Large intestine (tissue), 3 donors: ENCODE measurements at regions not wholly inside any gene's neighbourhood (a gene's known extent, or its start where the extent isn't known, plus 50 kb on each side); places are given as distances from the start of the nearest gene placed in this dataset.
"Not testable (repeated sequence)": the region's sequence is repeated elsewhere in the genome, so short reads cannot be mapped to it uniquely, and the experiment has no call there.

Experiments
- DNase-seq, 2 donors: peaks; one replicate each; pipeline versions ENCODE4 v3.0.0 to v3.0.0-alpha.2; 2013
- H3K27ac ChIP-seq: one replicate; pipeline ENCODE4 v1.5.1; 2013; ENCODE audit warnings: low read length
- H3K27me3 ChIP-seq: 2 replicates; pipeline ENCODE4 v1.6.1; 2013; ENCODE audit warnings: low read length; ENCODE audit not compliant: control insufficient read depth, insufficient read depth
- H3K36me3 ChIP-seq: 2 replicates; pipeline ENCODE4 v1.6.1; 2013; ENCODE audit warnings: low read length; ENCODE audit not compliant: control insufficient read depth, insufficient read depth
- H3K4me1 ChIP-seq: one replicate; pipeline ENCODE4 v1.6.1; 2013; ENCODE audit warnings: low read length; ENCODE audit not compliant: control insufficient read depth, insufficient read depth
- H3K4me3 ChIP-seq: one replicate; pipeline ENCODE4 v1.5.1; 2013; ENCODE audit warnings: low read length
- H3K9me3 ChIP-seq: one replicate; pipeline ENCODE4 v1.6.1; 2013; ENCODE audit warnings: mild to moderate bottlenecking, low read depth, low read length, moderate library complexity; ENCODE audit not compliant: control insufficient read depth
- WGBS: methylation state at CpG from one replicate; pipeline ENCODE4 v1.1.5; 2013; ENCODE audit warnings: low lambda C conversion rate; ENCODE audit not compliant: insufficient coverage; 5-methylcytosine and 5-hydroxymethylcytosine counted together

DNA sequence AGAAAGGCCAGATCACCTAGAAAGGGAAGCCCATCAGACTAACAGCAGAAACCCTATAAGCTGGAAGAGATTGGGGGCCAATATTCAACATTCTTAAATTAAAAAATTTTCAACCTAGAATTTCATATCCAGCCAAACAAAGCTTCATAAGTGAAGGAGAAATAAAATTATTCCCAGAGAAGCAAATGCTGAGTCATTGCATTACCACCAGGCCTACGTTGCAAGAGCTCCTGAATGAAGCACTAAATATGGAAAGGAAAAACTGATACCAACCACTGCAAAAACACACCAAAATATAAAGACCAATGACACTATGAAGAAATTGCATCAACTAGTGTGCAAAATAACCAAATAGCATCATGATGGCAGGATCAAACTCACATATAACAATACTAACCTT, 453.4 kb upstream of the PITX2 start:
- not testable (repeated sequence) for DNase-seq, H3K4me1 ChIP-seq, H3K4me3 ChIP-seq, H3K27me3 ChIP-seq, H3K9me3 ChIP-seq, H3K36me3 ChIP-seq, H3K27ac ChIP-seq
- no CpG with 5 or more reads among the region's 1 CpG for WGBS

- no peaks in the 10 kb centered on the region for H3K36me3 ChIP-seq
- H3K4me3 ChIP-seq, result no peak overlapping the region
- no peaks in the 10 kb centered on the region for H3K27me3 ChIP-seq
- no peak for DNase-seq
- no peaks in the 10 kb centered on the region for H3K9me3 ChIP-seq
- H3K27ac ChIP-seq, result no peak overlapping the region
- H3K4me1 ChIP-seq, result no peaks in the 10 kb centered on the region
- no CpG with 5 or more reads among the region's 1 CpG for WGBS
These were observed 485.3 kb upstream of the PITX2 start for GRCh38 chr4:111108153-111108552.

DNA sequence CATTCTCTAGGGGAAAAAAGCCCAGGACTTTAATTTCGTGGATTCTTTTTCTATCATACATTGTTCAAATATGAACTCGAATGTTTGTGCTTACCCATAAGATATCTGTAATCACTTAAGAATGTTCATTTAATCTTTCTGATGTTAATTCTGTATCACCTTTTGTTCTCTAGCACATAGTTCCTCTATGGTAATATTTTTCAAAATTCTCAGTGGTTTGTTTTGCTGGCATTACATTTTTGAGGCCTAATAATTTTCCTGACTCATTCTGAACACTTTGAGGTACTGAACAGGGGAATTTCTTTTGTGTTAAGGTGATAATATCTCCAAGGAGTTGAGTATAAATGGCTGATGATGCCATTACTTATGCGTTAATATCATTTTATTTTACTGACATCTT, 490.7 kb upstream of the PITX2 start:
- WGBS, result 88% methylated on average over 2 of the region's 3 CpGs
- H3K4me3 ChIP-seq, result no peak overlapping the region
- no peak for DNase-seq
- no peaks in the 10 kb centered on the region for H3K9me3 ChIP-seq
- H3K27ac ChIP-seq, result no peak overlapping the region
- no peaks in the 10 kb centered on the region for H3K27me3 ChIP-seq
- H3K4me1 ChIP-seq, result no peaks in the 10 kb centered on the region
- H3K36me3 ChIP-seq, result no peaks in the 10 kb centered on the region

- 100% methylated on average over 1 of the region's 4 CpGs for WGBS
These were observed 493.0 kb upstream of the PITX2 start for GRCh38 chr4:111115881-111116280.

GRCh38 chr4:111120191-111120590, 497.3 kb upstream of the PITX2 start:
- Histone ChIP-seq H3K9me3 (no peaks in the 10 kb centered on the region), H3K27me3 (no peaks in the 10 kb centered on the region), H3K4me1 (no peaks in the 10 kb centered on the region), H3K27ac (no peak overlapping the region), H3K36me3 (no peaks in the 10 kb centered on the region), H3K4me3 (no peak overlapping the region)
- no peak for DNase-seq

More at GRCh38 chr4:111115881-111116280, 493.0 kb upstream of the PITX2 start:
- H3K27ac ChIP-seq, result no peak overlapping the region
- H3K27me3 ChIP-seq, result no peaks in the 10 kb centered on the region
- H3K9me3 ChIP-seq, result no peaks in the 10 kb centered on the region
- H3K4me3 ChIP-seq, result no peak overlapping the region
- H3K4me1 ChIP-seq, result no peaks in the 10 kb centered on the region
- no peak for DNase-seq
- H3K36me3 ChIP-seq, result no peaks in the 10 kb centered on the region

DNA sequence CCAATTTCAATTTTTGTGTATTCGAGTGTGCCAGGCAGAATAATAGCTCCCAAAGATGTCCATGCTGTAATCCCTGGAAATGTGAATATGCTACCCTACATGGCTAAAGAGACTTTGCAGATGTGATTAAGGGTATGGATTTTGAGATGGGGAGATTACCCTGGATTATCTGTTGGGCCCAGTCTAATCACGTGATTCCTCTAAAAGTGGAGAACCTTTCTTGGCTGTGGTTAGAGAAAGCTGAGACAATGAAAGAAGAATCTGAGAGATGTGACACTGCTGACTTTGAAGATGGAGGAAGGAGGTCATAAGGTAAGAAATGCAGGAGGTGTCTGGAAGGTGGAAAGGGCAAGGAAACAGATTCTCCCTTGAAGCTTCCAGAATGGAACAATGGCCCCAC, 503.5 kb upstream of the PITX2 start:
- no peaks in the 10 kb centered on the region for H3K36me3 ChIP-seq
- H3K4me1 ChIP-seq, result no peaks in the 10 kb centered on the region
- WGBS, result 100% methylated on average over 1 of the region's 2 CpGs
- H3K27me3 ChIP-seq, result no peaks in the 10 kb centered on the region
- DNase-seq, result no peak
- H3K27ac ChIP-seq, result no peak overlapping the region
- no peaks in the 10 kb centered on the region for H3K9me3 ChIP-seq
- H3K4me3 ChIP-seq, result no peak overlapping the region

- no peak for DNase-seq
- no peaks in the 10 kb centered on the region for H3K4me1 ChIP-seq
- WGBS, result 43% methylated on average over 1 of the region's 5 CpGs
- H3K27me3 ChIP-seq, result no peaks in the 10 kb centered on the region
- no peak overlapping the region for H3K4me3 ChIP-seq
- no peak overlapping the region for H3K27ac ChIP-seq
- H3K36me3 ChIP-seq, result no peaks in the 10 kb centered on the region
- H3K9me3 ChIP-seq, result no peaks in the 10 kb centered on the region
These were observed 505.0 kb upstream of the PITX2 start for GRCh38 chr4:111127841-111128240.

DNA sequence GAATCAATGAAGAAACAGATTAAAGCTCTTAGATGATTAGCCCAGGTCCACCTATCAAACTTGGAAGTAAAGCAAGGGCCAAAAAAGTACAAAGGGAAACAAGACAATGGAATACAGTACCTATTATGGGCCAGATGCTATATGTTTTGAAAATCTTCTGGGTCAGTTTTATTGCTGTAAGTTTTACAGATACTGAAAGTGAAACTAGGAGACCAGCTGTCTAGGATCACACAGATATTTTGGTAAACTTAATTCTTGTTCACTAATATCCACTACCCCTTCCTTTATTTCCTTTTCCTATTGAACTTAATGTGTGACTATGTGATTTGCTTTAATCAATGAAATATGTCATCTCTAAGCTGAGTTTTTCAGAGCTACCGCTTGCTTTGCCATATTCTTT, 505.4 kb upstream of the PITX2 start:
- Histone ChIP-seq H3K4me1 (no peaks in the 10 kb centered on the region), H3K27me3 (no peaks in the 10 kb centered on the region), H3K36me3 (no peaks in the 10 kb centered on the region), H3K4me3 (no peak overlapping the region), H3K9me3 (no peaks in the 10 kb centered on the region), H3K27ac (no peak overlapping the region)
- WGBS, result 100% methylated on average over 1 of the region's 1 CpG
- no peak for DNase-seq

DNA sequence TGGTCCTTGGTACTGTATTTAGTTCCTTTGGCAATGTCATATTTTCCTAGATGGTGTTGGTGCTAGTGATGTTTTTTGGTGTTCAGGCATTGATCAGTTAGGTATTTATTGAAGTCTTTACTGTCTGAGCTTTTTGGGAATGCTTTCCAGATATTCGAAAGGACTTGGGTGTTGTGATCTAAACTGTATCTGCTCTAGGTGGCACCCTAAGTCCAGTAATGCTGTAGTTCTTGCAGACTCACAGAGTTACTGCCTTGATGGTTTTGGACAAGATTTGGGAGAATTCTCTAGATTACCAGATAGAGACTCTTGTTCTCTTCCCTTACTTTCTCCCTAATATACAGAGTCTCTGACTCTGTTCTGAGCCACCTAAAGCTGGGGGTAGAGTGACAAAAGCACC, 513.6 kb upstream of the PITX2 start:
- WGBS, result 100% methylated on average over 1 of the region's 1 CpG
- Histone ChIP-seq H3K36me3 (no peaks in the 10 kb centered on the region), H3K27me3 (no peaks in the 10 kb centered on the region), H3K9me3 (no peaks in the 10 kb centered on the region), H3K4me1 (no peaks in the 10 kb centered on the region), H3K4me3 (no peak overlapping the region), H3K27ac (no peak overlapping the region)
- DNase-seq, result no peak

- no peak overlapping the region for H3K27ac ChIP-seq
These were observed 514.1 kb upstream of the PITX2 start for GRCh38 chr4:111136967-111137366.

GRCh38 chr4:111143510-111143909, 520.6 kb upstream of the PITX2 start:
- Histone ChIP-seq H3K4me1 (no peaks in the 10 kb centered on the region), H3K9me3 (no peaks in the 10 kb centered on the region)
- no peak for DNase-seq

More at GRCh38 chr4:111136967-111137366, 514.1 kb upstream of the PITX2 start:
- H3K4me3 ChIP-seq, result no peak overlapping the region
- no peaks in the 10 kb centered on the region for H3K27me3 ChIP-seq
- no peak for DNase-seq
- H3K4me1 ChIP-seq, result no peaks in the 10 kb centered on the region
- H3K36me3 ChIP-seq, result no peaks in the 10 kb centered on the region
- H3K9me3 ChIP-seq, result no peaks in the 10 kb centered on the region

More at GRCh38 chr4:111143510-111143909, 520.6 kb upstream of the PITX2 start:
- no peaks in the 10 kb centered on the region for H3K36me3 ChIP-seq
- no peaks in the 10 kb centered on the region for H3K27me3 ChIP-seq
- no peak overlapping the region for H3K27ac ChIP-seq
- H3K4me3 ChIP-seq, result no peak overlapping the region
